ENCODE measurements at regions not wholly inside any gene's neighbourhood (a gene's known extent, or its start where the extent isn't known, plus 50 kb on each side); places are given as distances from the start of the nearest gene placed in this dataset.

- Mint-ChIP-seq H3K4me1 (ENCODE audit: low read depth, unreplicated experiment) (no peaks in the 10 kb centered on the region), H3K27me3 (ENCODE audit: insufficient read depth, unreplicated experiment) (peaks cover 11% of the 10 kb centered on the region), H3K9me3 (ENCODE audit: unreplicated experiment) (peaks cover 21% of the 10 kb centered on the region), H3K36me3 (ENCODE audit: insufficient read depth, unreplicated experiment) (no peaks in the 10 kb centered on the region), H3K4me3 (ENCODE audit: unreplicated experiment) (no peak overlapping the region), H3K27ac (ENCODE audit: unreplicated experiment) (no peak overlapping the region)
- Histone ChIP-seq H3K27me3 (replicated peaks; ENCODE audit: control insufficient read depth, insufficient read depth, low read length) (no peaks in the 10 kb centered on the region), H3K9me3 (no peaks in the 10 kb centered on the region; the same call in 1 of the 2 replicates), H3K36me3 (ENCODE audit: control insufficient read depth, insufficient read depth, low read length) (no peaks in the 10 kb centered on the region), H3K4me3 (ENCODE audit: low read depth, low read length) (no peak overlapping the region), H3K4me1 (0 out of 2 replicates have a peak, but pooled peaks cover 4% of the 10 kb centered on the region)
- no TSS peak for BruUV-seq (replicated peaks)
- POLR2A ChIA-PET, result no interaction called here
- DNase-seq, result no peak
- CTCF ChIA-PET, result no interaction called here
- TF ChIP-seq CTCF (IDR thresholded peaks at IDR 0.05; ENCODE audit: insufficient read depth in 1 of 2, low read depth in 1 of 2, low read length in 1 of 2, severe bottlenecking in 1 of 2, unreplicated experiment in 1 of 2), result no peak
- intact Hi-C loops (cut with micrococcal nuclease; ENCODE audit: unreplicated experiment), result no loop called here
Measured at GRCh38 chr13:26932465-26932864, 171.9 kb upstream of the GPR12 start.

- H3K27me3 Mint-ChIP-seq (ENCODE audit: insufficient read depth, unreplicated experiment), result peaks cover 19% of the 10 kb centered on the region
Measured at GRCh38 chr13:26929971-26930730, 169.6 kb upstream of the GPR12 start.

GRCh38 chr13:26927511-26927910, 166.9 kb upstream of the GPR12 start:
- POLR2A ChIA-PET, result no interaction called here
- intact Hi-C loops (cut with micrococcal nuclease; ENCODE audit: unreplicated experiment), result no loop called here

More at GRCh38 chr13:26929971-26930730, 169.6 kb upstream of the GPR12 start:
- BruUV-seq (replicated peaks), result no TSS peak
- H3K36me3 Mint-ChIP-seq (ENCODE audit: insufficient read depth, unreplicated experiment), result no peaks in the 10 kb centered on the region
- H3K27ac Mint-ChIP-seq (ENCODE audit: unreplicated experiment), result no peak overlapping the region
- CTCF ChIA-PET, result interaction anchor here (0.6 to 1.6 kb wide), 8 partner anchors 20 to 1618 kb away, joined by 3 to 6 read pairs (median 4); no protein-coding TSS in a partner anchor
- no peaks in the 10 kb centered on the region for H3K4me1 Mint-ChIP-seq (ENCODE audit: low read depth, unreplicated experiment)
- Histone ChIP-seq H3K27me3 (replicated peaks; ENCODE audit: control insufficient read depth, insufficient read depth, low read length) (peaks cover 2% of the 10 kb centered on the region; the same call in 1 of the 2 replicates), H3K9me3 (no peaks in the 10 kb centered on the region; the same call in 1 of the 2 replicates), H3K4me1 (0 out of 2 replicates have a peak, but pooled peaks cover 4% of the 10 kb centered on the region), H3K4me3 (ENCODE audit: low read depth, low read length) (no peak overlapping the region), H3K36me3 (ENCODE audit: control insufficient read depth, insufficient read depth, low read length) (no peaks in the 10 kb centered on the region)
- intact Hi-C loops (cut with micrococcal nuclease; ENCODE audit: unreplicated experiment), result loop anchor here (1.0 kb wide), 1 partner anchor 223 kb away; no protein-coding TSS in a partner anchor
- DNase-seq, result peak; percentile 78 to 84
- peak; percentile 97 to 98 for TF ChIP-seq CTCF (IDR thresholded peaks at IDR 0.05; ENCODE audit: insufficient read depth in 1 of 2, low read depth in 1 of 2, low read length in 1 of 2, severe bottlenecking in 1 of 2, unreplicated experiment in 1 of 2)
- peaks cover 10% of the 10 kb centered on the region for H3K9me3 Mint-ChIP-seq (ENCODE audit: unreplicated experiment)
- POLR2A ChIA-PET, result no interaction called here
- H3K4me3 Mint-ChIP-seq (ENCODE audit: unreplicated experiment), result peak overlapping the region; percentile 29

More at GRCh38 chr13:26927511-26927910, 166.9 kb upstream of the GPR12 start:
- CTCF ChIA-PET, result no interaction called here
- H3K4me3 ChIP-seq (ENCODE audit: low read depth, low read length), result no peak overlapping the region
- Mint-ChIP-seq H3K4me1 (ENCODE audit: low read depth, unreplicated experiment) (no peaks in the 10 kb centered on the region), H3K4me3 (ENCODE audit: unreplicated experiment) (no peak overlapping the region), H3K36me3 (ENCODE audit: insufficient read depth, unreplicated experiment) (no peaks in the 10 kb centered on the region), H3K9me3 (ENCODE audit: unreplicated experiment) (no peaks in the 10 kb centered on the region), H3K27ac (ENCODE audit: unreplicated experiment) (no peak overlapping the region), H3K27me3 (ENCODE audit: insufficient read depth, unreplicated experiment) (peaks cover 29% of the 10 kb centered on the region)
- 0 out of 2 replicates have a peak, but pooled peaks cover 4% of the 10 kb centered on the region for H3K4me1 ChIP-seq
- H3K27me3 ChIP-seq (replicated peaks; ENCODE audit: control insufficient read depth, insufficient read depth, low read length), result peaks cover 3% of the 10 kb centered on the region
- TF ChIP-seq CTCF (IDR thresholded peaks at IDR 0.05; ENCODE audit: insufficient read depth in 1 of 2, low read depth in 1 of 2, low read length in 1 of 2, severe bottlenecking in 1 of 2, unreplicated experiment in 1 of 2), result no peak
- DNase-seq, result no peak
- no peaks in the 10 kb centered on the region for H3K36me3 ChIP-seq (ENCODE audit: control insufficient read depth, insufficient read depth, low read length)
- H3K9me3 ChIP-seq, result no peaks in the 10 kb centered on the region
- BruUV-seq (replicated peaks), result no TSS peak
